OCI-LY3 (cell line): ENCODE measurements at regions not wholly inside any gene's neighbourhood (a gene's known extent, or its start where the extent isn't known, plus 50 kb on each side); places are given as distances from the start of the nearest gene placed in this dataset.

Experiments used
- H2AFZ ChIP-seq: fragments of 200-600, 300-600 bp; shearing (Covaris generic); 2 replicates; pipeline ENCODE4 v1.6.0; 2014; ENCODE audit warnings: antibody characterized with exemption, low read depth, low read length
- H3K27ac ChIP-seq: fragments of 200-600, 300-600 bp; sonication (generic); 2 replicates; pipeline ENCODE4 v1.5.1; 2014; ENCODE audit warnings: mild to moderate bottlenecking, low read length, moderate library complexity, mixed read lengths
- H3K27me3 ChIP-seq: fragments of 200-600, 300-600 bp; sonication (generic); 2 replicates; pipeline ENCODE4 v1.6.1; 2014; ENCODE audit warnings: low read depth, low read length, mixed read lengths
- H3K36me3 ChIP-seq: fragments of 200-600, 300-600 bp; sonication (generic); replicated peaks from 2 replicates; pipeline ENCODE3; 2014; ENCODE audit warnings: low read depth, low read length, mixed read lengths
- H3K4me1 ChIP-seq: fragments of 300-600, 200-600 bp; sonication (generic); 2 replicates; pipeline ENCODE4 v1.6.1; 2014; ENCODE audit warnings: low read length, mixed read lengths
- H3K4me2 ChIP-seq: fragments of 200-600, 300-600 bp; sonication (generic); 2 replicates; pipeline ENCODE4 v1.6.1; 2014; ENCODE audit warnings: low read length, mixed read lengths
- H3K4me3 ChIP-seq: fragments of 300-600, 200-600 bp; sonication (generic); 2 replicates; pipeline ENCODE4 v1.5.1; 2014; ENCODE audit warnings: antibody characterized with exemption, mild to moderate bottlenecking, low read length, moderate library complexity
- H3K79me2 ChIP-seq: fragments of 300-600, 200-600 bp; shearing (Covaris generic); 2 replicates; pipeline ENCODE4 v1.6.1; 2014; ENCODE audit warnings: mild to moderate bottlenecking, low read length, mixed read lengths
- H3K9ac ChIP-seq: fragments of 300-600, 200-600 bp; shearing (Covaris generic); 2 replicates; pipeline ENCODE4 v1.6.0; 2014; ENCODE audit warnings: mild to moderate bottlenecking, low read length, moderate library complexity
- H3K9me3 ChIP-seq: fragments of 200-600, 300-600 bp; shearing (Covaris generic); 2 replicates; pipeline ENCODE4 v1.6.1; 2014; ENCODE audit warnings: low read length, mixed read lengths; ENCODE audit not compliant: insufficient read depth
- H4K20me1 ChIP-seq: fragments of 200-600, 300-600 bp; sonication (generic); 2 replicates; pipeline ENCODE4 v1.6.1; 2016; ENCODE audit warnings: low read length, mixed read lengths; ENCODE audit not compliant: insufficient read depth
- CTCF ChIP-seq: fragments of 200-600, 300-600 bp; sonication (generic); IDR thresholded peaks from 2 replicates; pipeline ENCODE4 v1.5.1; 2014; ENCODE audit warnings: antibody characterized with exemption, low read length, low read depth
- EZH2phosphoT487 ChIP-seq: fragments of 200-600 bp; shearing (Covaris generic); IDR thresholded peaks from 2 replicates; pipeline ENCODE4 v1.6.1; 2018; ENCODE audit warnings: antibody characterized with exemption, mixed run types, low read depth

GRCh38 chr2:241946306-241947003, 76.9 kb downstream of the RTP5 start:
- H3K4me3 ChIP-seq = no peak overlapping the region
- no peak overlapping the region for H3K9ac ChIP-seq

DNA sequence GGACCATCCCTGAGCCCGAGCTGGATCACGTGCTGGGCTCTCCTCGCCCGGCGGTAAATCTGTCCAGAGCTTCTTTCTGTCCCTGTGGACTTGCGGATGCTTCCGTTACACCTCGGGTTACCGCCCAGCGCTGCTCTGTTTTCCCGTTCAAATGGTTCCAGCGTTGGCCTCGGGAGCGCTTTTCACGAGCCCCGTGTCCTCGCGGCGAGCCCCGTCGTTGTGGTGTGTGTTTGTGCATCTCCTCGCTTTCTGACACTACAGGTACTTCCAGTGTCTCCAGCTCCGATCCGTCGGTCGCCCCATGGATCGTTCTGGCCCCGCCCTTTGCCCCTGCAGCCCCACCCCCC, 77.4 kb downstream of the RTP5 start:
- Histone ChIP-seq H3K9me3 (no peaks in the 10 kb centered on the region), H3K4me3 (no peak overlapping the region), H3K79me2 (no peaks in the 10 kb centered on the region), H2AFZ (no peak overlapping the region), H3K4me2 (no peak overlapping the region), H3K27me3 (no peaks in the 10 kb centered on the region), H3K27ac (no peak overlapping the region), H4K20me1 (no peaks in the 10 kb centered on the region; the same call in none of the 2 replicates), H3K9ac (no peak overlapping the region), H3K36me3 (no peaks in the 10 kb centered on the region), H3K4me1 (peaks cover 3% of the 10 kb centered on the region; the same call in 1 of the 2 replicates)
- TF ChIP-seq EZH2phosphoT487 = no peak

More at GRCh38 chr2:241946306-241947003, 76.9 kb downstream of the RTP5 start:
- H3K27me3 ChIP-seq = no peaks in the 10 kb centered on the region
- H3K9me3 ChIP-seq = no peaks in the 10 kb centered on the region
- H3K79me2 ChIP-seq = no peaks in the 10 kb centered on the region
- no peak for TF ChIP-seq EZH2phosphoT487
- TF ChIP-seq CTCF = no peak
- no peaks in the 10 kb centered on the region; the same call in none of the 2 replicates for H4K20me1 ChIP-seq
- no peaks in the 10 kb centered on the region for H3K36me3 ChIP-seq
- H2AFZ ChIP-seq = no peak overlapping the region
- no peak overlapping the region for H3K27ac ChIP-seq
- H3K4me2 ChIP-seq = no peak overlapping the region
- peaks cover 3% of the 10 kb centered on the region; the same call in 1 of the 2 replicates for H3K4me1 ChIP-seq

DNA sequence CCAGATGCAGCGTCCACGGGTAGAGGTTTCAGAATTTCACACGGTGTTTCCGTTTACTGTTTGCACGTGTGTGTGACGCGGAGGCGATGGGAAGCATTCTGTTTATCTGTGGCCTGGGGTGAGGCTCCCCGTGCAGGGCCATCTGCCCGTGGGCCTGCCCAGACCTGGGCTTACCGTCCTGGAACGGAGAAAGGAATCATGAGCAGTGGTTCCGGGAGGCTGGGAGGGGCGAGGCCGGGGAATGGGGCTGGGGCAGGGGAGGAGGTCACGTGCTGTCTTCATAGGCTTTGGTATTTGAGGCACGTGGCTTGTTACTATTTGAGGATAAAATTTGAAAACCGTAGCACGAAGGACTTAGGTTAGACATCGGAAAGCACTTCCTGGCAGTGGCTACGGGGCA, 77.9 kb downstream of the RTP5 start:
- Histone ChIP-seq H3K4me1 (peaks cover 3% of the 10 kb centered on the region; the same call in 1 of the 2 replicates), H3K27ac (no peak overlapping the region), H3K36me3 (no peaks in the 10 kb centered on the region), H3K4me3 (no peak overlapping the region), H3K79me2 (no peaks in the 10 kb centered on the region), H3K27me3 (no peaks in the 10 kb centered on the region), H3K9me3 (no peaks in the 10 kb centered on the region), H4K20me1 (no peaks in the 10 kb centered on the region; the same call in none of the 2 replicates), H2AFZ (no peak overlapping the region), H3K4me2 (no peak overlapping the region), H3K9ac (no peak overlapping the region)
- TF ChIP-seq EZH2phosphoT487 (no peak), CTCF (no peak)

- Histone ChIP-seq H3K79me2 (no peaks in the 10 kb centered on the region), H2AFZ (no peak overlapping the region), H3K9me3 (no peaks in the 10 kb centered on the region), H3K27ac (no peak overlapping the region), H3K9ac (no peak overlapping the region), H3K4me2 (no peak overlapping the region), H3K27me3 (no peaks in the 10 kb centered on the region), H3K4me3 (no peak overlapping the region), H4K20me1 (no peaks in the 10 kb centered on the region; the same call in none of the 2 replicates), H3K4me1 (peaks cover 3% of the 10 kb centered on the region; the same call in 1 of the 2 replicates), H3K36me3 (no peaks in the 10 kb centered on the region)
- no peak for TF ChIP-seq EZH2phosphoT487
- no peak for TF ChIP-seq CTCF
Observed at GRCh38 chr2:241947876-241948275, 78.3 kb downstream of the RTP5 start.
